Fibroblast of pulmonary artery (primary cell): ENCODE measurements at regions not wholly inside any gene's neighbourhood (a gene's known extent, or its start where the extent isn't known, plus 50 kb on each side); places are given as distances from the start of the nearest gene placed in this dataset.

ENCODE experiments used
- DNase-seq: peaks from one replicate; pipeline ENCODE4 v3.0.0-alpha.2; 2010; ENCODE audit warnings: low read depth
- H3K4me3 ChIP-seq: replicated peaks from 2 replicates; pipeline ENCODE4 v1.5.1; 2011; ENCODE audit warnings: low read depth, mild to moderate bottlenecking, control low read depth, low read length, moderate library complexity
- TF ChIP-seq, protein P1 (sequence below): IDR thresholded peaks from 2 replicates; pipeline ENCODE4 v1.5.1; 2011; ENCODE audit warnings: mild to moderate bottlenecking, control low read depth, low read length, inconsistent platforms; ENCODE audit errors: missing control alignments

- DNase-seq: no peak
- TF ChIP-seq, protein P1, sequence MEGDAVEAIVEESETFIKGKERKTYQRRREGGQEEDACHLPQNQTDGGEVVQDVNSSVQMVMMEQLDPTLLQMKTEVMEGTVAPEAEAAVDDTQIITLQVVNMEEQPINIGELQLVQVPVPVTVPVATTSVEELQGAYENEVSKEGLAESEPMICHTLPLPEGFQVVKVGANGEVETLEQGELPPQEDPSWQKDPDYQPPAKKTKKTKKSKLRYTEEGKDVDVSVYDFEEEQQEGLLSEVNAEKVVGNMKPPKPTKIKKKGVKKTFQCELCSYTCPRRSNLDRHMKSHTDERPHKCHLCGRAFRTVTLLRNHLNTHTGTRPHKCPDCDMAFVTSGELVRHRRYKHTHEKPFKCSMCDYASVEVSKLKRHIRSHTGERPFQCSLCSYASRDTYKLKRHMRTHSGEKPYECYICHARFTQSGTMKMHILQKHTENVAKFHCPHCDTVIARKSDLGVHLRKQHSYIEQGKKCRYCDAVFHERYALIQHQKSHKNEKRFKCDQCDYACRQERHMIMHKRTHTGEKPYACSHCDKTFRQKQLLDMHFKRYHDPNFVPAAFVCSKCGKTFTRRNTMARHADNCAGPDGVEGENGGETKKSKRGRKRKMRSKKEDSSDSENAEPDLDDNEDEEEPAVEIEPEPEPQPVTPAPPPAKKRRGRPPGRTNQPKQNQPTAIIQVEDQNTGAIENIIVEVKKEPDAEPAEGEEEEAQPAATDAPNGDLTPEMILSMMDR: no peak
- no peak overlapping the region for H3K4me3 ChIP-seq
These were observed 244.2 kb upstream of the USP15 start for GRCh38 chr12:62016021-62016420.

GRCh38 chr12:62021808-62022207, 238.4 kb upstream of the USP15 start:
- DNase-seq: no peak
- TF ChIP-seq, protein P1: no peak
- no peak overlapping the region for H3K4me3 ChIP-seq

DNA sequence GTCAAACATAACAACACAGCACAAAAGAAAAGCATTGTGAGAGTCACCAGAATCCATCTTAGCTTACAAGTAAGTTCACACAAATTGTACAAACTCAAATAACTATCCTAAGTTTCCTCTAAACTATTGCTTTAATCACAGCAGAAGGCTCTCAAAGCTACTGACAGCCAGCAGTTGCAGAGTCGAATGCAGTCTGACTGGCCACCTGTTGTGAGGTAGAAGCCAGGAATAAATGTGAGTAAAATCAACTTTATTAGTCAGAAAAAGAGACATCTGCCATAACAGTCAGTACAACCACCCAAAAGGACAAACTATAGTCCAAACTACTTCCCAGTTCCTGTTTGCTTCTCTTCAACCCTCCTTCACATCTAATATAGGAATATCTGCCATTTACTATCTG, 231.7 kb upstream of the USP15 start:
- TF ChIP-seq, protein P1: no peak
- no peak for DNase-seq
- no peak overlapping the region for H3K4me3 ChIP-seq

DNA sequence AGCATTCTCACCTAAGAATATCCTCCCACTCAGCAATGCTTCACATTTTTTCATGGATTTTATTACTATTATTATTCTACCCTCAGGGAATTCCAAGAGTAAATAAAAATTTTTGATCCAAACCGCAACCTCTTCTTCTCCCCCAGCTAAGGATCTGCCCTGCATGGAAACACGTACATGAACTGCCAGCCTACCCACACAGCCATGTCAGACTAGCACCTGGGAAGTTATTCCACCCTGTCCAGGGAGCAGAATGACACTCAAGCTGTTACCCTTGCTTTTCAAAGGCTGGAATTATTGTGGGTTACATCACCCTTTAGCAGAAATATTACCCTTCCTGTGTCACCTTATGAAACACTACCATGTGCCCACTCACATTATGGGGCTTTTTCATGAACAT, 227.3 kb upstream of the USP15 start:
- DNase-seq: no peak
- TF ChIP-seq, protein P1: no peak
- no peak overlapping the region for H3K4me3 ChIP-seq

- DNase-seq: no peak
- no peak overlapping the region for H3K4me3 ChIP-seq
- TF ChIP-seq, protein P1: no peak
These were observed 215.6 kb upstream of the USP15 start for GRCh38 chr12:62044450-62045135.

DNA sequence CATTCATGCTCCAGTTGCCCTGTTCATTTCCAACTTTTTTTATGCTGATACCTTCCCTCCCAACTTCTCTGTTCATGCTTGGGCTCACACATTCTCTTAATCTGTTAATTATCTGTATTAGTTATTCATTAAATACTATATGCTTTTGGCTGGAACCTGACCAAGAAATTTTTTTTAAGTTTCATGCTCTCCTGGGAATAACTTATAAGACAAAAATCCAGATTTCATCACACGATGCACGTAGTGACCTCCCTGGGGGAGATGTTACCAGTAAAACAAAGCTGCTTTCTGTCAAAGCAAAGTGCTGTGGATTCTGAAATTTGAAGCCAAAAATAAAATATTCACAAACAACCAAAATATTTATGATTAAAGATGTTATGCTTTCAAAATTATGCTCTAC, 215.0 kb upstream of the USP15 start:
- TF ChIP-seq, protein P1: no peak
- DNase-seq: no peak
- H3K4me3 ChIP-seq: no peak overlapping the region

GRCh38 chr12:62050785-62051184, 209.4 kb upstream of the USP15 start:
- DNase-seq: no peak
- TF ChIP-seq, protein P1: no peak
- no peak overlapping the region for H3K4me3 ChIP-seq
